ENCODE measurements at regions not wholly inside any gene's neighbourhood (a gene's known extent, or its start where the extent isn't known, plus 50 kb on each side); places are given as distances from the start of the nearest gene placed in this dataset.

- Mint-ChIP-seq H3K4me3 (no peak overlapping the region), H3K27ac (no peak overlapping the region), H3K9me3 (no peaks in the 10 kb centered on the region), H3K36me3 (no peaks in the 10 kb centered on the region), H3K27me3 (peaks cover 3 to 16% of the 10 kb centered on the region in 2 donors), H3K4me1 (ENCODE audit: low read depth in 2 of 2) (no peaks in the 10 kb centered on the region)
- no peak for DNase-seq (ENCODE audit: low spot score)
- ATAC-seq = no peak
Observed at GRCh38 chr3:127409421-127410136, 121.7 kb upstream of the PRR20G start.

- H3K9me3 Mint-ChIP-seq = no peaks in the 10 kb centered on the region
- DNase-seq (ENCODE audit: low spot score) (peak; percentile 44), ATAC-seq (no peak)
Observed at GRCh38 chr3:127408684-127409420, 121.0 kb upstream of the PRR20G start.

DNA sequence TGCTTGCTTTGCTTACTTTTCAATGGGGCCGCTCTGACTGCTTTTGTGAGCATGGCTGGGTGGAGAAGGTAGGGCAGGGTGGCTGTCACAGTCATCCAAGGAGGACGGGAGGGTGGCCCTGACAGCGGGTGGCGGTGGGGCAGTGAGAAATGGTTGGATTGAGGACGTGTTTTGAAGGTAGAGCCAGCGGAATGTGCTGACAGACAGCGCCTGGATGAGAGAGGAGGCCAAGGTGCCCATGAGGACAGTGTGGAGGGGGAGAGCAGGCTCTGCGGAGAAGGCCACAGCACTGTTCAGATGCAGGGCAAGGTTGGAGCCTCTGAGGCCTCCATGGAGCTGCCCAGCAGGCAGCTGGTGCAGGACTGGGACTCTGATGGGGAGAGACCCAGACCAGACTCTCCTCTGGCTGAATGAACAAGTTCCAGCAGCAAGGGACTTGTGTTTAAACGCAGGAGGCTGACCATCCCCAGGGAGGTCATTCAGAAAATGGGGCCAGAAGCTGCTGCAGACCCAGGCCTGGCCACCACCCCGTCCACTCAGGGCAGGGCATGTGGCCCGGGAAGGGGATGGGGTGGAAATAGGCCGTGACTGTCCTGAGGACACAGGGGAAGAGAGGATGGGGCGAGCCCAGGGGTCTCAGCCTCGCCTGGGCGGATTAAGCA lies 120.3 kb upstream of the PRR20G start:
- Mint-ChIP-seq H3K36me3 (no peaks in the 10 kb centered on the region), H3K27ac (no peak overlapping the region), H3K27me3 (peaks cover 0 to 7% of the 10 kb centered on the region in 2 donors), H3K9me3 (no peaks in the 10 kb centered on the region), H3K4me3 (no peak overlapping the region), H3K4me1 (ENCODE audit: low read depth in 2 of 2) (no peaks in the 10 kb centered on the region)
- ATAC-seq (no peak), DNase-seq (ENCODE audit: low spot score) (no peak)

More at GRCh38 chr3:127408684-127409420, 121.0 kb upstream of the PRR20G start:
- no peak overlapping the region for H3K27ac Mint-ChIP-seq
- no peaks in the 10 kb centered on the region for H3K4me1 Mint-ChIP-seq (ENCODE audit: low read depth in 2 of 2)
- peaks cover 0 to 12% of the 10 kb centered on the region in 2 donors for H3K27me3 Mint-ChIP-seq
- H3K36me3 Mint-ChIP-seq = no peaks in the 10 kb centered on the region
- H3K4me3 Mint-ChIP-seq = no peak overlapping the region

DNA sequence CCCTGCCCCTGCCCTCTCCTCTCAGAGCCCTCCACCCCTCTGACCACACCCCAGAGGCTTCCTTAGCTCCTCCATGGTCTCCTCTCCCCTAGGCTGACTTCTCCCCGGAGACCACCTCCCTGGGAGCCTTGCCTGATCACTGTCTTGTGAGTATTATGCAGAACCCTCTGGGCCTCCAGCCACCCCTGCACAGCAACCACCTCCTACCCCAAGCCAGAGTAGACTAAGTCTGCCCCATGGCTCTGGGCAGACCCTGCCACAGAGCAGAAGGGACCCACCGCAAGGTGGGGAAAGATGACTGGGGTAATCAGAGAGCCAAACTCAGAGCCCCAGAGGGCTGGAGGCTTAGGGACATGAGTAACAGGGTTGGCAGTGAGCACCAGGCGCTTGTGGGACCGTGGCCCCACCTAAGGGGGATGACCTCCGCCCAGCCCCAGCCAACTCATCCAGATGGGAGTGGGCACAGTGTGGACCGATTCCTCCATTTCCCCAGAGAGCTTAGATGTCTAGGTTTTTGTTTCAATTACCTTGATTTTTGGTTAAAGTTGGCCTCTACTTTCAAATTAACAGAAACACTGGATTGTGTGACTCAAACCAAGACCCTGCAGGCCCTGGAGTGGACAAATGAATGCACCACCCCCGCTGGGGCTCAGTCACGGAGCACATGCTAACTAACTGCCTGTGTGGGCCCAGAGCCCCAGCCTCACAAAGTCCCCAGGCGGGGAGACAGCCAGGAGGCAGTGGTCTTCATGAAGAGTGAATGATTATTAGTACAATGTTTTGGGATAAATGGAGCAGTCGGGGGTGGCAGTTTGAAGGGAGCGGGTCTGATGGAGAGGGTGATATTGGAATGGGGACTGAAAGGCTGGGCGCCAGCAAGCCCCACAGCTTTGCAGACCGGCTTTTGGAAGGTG lies 119.4 kb upstream of the PRR20G start:
- H3K4me1 Mint-ChIP-seq (ENCODE audit: low read depth in 2 of 2) = no peaks in the 10 kb centered on the region
- H3K9me3 Mint-ChIP-seq = no peaks in the 10 kb centered on the region
- no peak overlapping the region for H3K27ac Mint-ChIP-seq
- DNase-seq (ENCODE audit: low spot score) (no peak), ATAC-seq (no peak)
- no peaks in the 10 kb centered on the region for H3K36me3 Mint-ChIP-seq
- peaks cover 0 to 4% of the 10 kb centered on the region in 2 donors for H3K27me3 Mint-ChIP-seq
- H3K4me3 Mint-ChIP-seq = no peak overlapping the region

DNA sequence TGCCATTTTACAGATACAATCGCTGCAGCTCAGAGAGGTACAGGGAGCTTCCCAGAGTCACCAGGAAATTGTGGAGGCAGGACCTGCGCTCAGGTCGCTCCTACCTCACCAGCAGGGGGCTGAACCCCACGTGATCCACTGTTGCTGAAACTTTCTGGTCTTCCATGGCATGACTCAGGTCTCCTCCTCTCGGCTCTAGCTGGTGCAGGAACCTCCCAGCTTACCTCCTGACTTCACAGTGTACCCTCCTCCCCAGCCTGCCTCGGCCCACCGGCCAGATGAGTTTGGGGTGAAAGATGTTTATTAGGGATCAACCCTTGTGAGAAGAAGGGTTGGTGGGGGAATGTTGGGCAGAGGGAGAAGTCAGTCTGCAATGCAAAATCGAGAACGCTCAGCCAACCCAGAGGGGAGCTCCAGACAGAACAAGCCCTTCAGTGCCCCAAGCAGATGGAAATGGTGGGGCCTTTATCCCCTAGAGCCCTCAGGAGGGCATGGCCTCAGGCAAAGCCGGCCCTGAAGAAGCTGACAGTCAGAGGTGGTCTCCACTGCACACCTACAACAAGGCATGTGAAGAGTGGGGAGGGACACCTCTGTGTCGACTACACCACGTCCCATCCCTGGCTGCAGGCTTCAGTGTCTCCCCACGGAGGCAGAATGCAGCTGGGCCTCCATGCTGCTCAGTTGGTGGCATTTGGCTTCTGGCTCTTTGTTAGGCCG lies 118.6 kb upstream of the PRR20G start:
- Mint-ChIP-seq H3K4me1 (ENCODE audit: low read depth in 2 of 2) (no peaks in the 10 kb centered on the region), H3K36me3 (no peaks in the 10 kb centered on the region), H3K27me3 (peaks cover 0 to 7% of the 10 kb centered on the region in 2 donors), H3K9me3 (no peaks in the 10 kb centered on the region), H3K4me3 (no peak overlapping the region), H3K27ac (no peak overlapping the region)
- ATAC-seq (no peak), DNase-seq (ENCODE audit: low spot score) (no peak)

DNA sequence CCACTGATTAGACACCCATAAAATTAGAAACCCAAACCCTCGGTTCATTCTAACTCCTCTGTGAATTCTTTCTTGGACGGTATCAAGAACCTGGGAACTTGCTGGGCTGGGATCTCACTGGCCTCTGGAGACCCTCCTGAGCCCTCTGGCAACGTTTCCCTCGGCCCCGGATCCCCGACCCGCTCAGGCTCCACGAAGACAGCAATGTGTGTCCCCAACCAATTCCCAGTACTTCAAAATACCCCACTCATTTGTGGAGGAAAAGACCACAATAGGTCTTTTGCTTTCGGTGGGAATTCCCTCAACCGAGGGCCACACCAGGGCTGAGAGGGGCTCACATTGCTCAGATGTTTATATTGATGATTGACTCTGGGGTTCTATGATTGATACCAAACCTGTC lies 117.9 kb upstream of the PRR20G start:
- no peaks in the 10 kb centered on the region for H3K36me3 Mint-ChIP-seq

DNA sequence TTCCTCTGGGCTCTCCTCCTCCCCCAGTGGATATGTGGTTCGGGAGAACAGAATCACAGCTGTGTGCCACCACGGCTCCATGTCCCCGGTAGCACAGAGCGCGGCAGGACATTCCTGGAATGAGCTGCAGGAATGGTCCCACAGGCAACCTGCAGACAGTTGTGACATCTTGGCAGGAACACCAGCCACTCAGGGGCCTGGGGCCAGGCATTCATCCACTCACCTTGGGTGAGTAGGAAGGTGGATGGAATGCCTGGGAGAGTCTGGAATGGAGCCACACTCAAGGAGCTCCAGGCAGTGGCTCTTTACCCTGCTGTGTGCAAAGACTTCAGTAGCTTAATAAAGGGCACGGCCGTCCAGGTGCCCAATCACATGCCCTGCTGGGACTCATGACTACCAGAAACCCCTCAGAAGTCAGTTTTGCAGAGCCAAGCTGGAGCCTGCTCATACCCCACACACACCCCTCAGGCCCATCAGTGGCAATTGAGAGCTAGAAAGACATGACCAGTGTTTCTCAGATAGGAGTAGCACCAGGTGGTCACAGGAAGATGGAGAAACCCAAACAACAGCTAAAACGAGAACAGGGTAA lies 117.3 kb upstream of the PRR20G start:
- no peak for ATAC-seq

More for the DNA sequence above, 117.9 kb upstream of the PRR20G start:
- ATAC-seq (no peak), DNase-seq (ENCODE audit: low spot score) (no peak)
- Mint-ChIP-seq H3K9me3 (no peaks in the 10 kb centered on the region), H3K4me1 (ENCODE audit: low read depth in 2 of 2) (no peaks in the 10 kb centered on the region), H3K27ac (no peak overlapping the region), H3K4me3 (no peak overlapping the region), H3K27me3 (peaks cover under 1 to 8% of the 10 kb centered on the region in 2 donors)

DNA sequence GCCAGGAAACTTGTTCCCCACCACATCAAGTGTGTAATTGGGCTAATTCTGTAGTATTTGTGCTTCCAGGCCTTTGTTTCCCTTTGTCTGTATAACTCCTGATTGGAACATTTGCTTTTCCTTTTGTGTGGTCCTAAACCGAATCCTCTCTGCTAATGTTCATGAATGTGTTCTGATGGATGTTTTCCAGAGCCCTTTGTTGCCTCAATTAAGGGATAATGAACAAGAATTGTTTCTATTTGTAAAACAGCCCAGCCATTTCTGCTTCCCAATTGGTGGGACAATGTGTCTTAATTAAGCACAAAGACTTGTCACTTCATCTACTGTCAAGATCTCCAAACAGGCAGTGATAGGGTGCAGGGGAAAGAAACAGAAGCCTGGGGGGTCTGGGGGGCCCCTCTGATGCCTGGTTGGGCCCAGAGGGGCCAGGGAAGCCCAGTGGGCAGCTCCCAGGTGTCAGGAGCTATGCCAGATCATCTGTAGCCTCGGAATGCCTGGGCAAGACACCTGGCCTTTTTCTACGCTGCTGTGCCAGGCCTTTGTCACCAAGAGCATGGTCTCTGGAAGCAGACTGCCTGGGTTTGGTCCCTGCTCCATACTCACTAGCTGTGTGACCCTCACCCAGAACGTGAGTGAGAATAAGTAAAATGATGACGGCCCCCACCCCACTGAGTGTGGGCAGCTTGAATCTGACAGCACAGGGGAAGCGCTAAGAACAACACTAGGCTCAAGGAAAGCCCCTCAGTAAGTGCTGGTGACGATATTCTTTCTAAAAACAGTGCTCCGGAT lies 116.6 kb upstream of the PRR20G start:
- DNase-seq (ENCODE audit: low spot score) (no peak), ATAC-seq (no peak)
- H3K36me3 Mint-ChIP-seq = no peaks in the 10 kb centered on the region
- peaks cover 8 to 11% of the 10 kb centered on the region in 2 donors for H3K27me3 Mint-ChIP-seq
- no peaks in the 10 kb centered on the region for H3K4me1 Mint-ChIP-seq (ENCODE audit: low read depth in 2 of 2)
- H3K27ac Mint-ChIP-seq = no peak overlapping the region
- H3K4me3 Mint-ChIP-seq = no peak overlapping the region
- no peaks in the 10 kb centered on the region for H3K9me3 Mint-ChIP-seq

More for the DNA sequence above, 117.3 kb upstream of the PRR20G start:
- Mint-ChIP-seq H3K4me1 (ENCODE audit: low read depth in 2 of 2) (no peaks in the 10 kb centered on the region), H3K27ac (no peak overlapping the region), H3K4me3 (no peak overlapping the region), H3K9me3 (no peaks in the 10 kb centered on the region), H3K27me3 (peaks cover 7 to 11% of the 10 kb centered on the region in 2 donors), H3K36me3 (no peaks in the 10 kb centered on the region)
- DNase-seq (ENCODE audit: low spot score) = no peak

GRCh38 chr3:127403795-127404194 lies 115.9 kb upstream of the PRR20G start:
- H3K27ac Mint-ChIP-seq = no peak overlapping the region
- peaks cover 8 to 11% of the 10 kb centered on the region in 2 donors for H3K27me3 Mint-ChIP-seq
- no peaks in the 10 kb centered on the region for H3K36me3 Mint-ChIP-seq
- no peak overlapping the region for H3K4me3 Mint-ChIP-seq
- no peaks in the 10 kb centered on the region for H3K9me3 Mint-ChIP-seq
- ATAC-seq (no peak), DNase-seq (ENCODE audit: low spot score) (no peak)
- no peaks in the 10 kb centered on the region for H3K4me1 Mint-ChIP-seq (ENCODE audit: low read depth in 2 of 2)

- Mint-ChIP-seq H3K27ac (no peak overlapping the region), H3K27me3 (peaks cover 19 to 27% of the 10 kb centered on the region in 2 donors), H3K4me3 (no peak overlapping the region), H3K9me3 (no peaks in the 10 kb centered on the region), H3K4me1 (ENCODE audit: low read depth in 2 of 2) (no peaks in the 10 kb centered on the region), H3K36me3 (no peaks in the 10 kb centered on the region)
- ATAC-seq (no peak), DNase-seq (ENCODE audit: low spot score) (no peak)
Observed at GRCh38 chr3:127399154-127399553, 111.3 kb upstream of the PRR20G start.

DNA sequence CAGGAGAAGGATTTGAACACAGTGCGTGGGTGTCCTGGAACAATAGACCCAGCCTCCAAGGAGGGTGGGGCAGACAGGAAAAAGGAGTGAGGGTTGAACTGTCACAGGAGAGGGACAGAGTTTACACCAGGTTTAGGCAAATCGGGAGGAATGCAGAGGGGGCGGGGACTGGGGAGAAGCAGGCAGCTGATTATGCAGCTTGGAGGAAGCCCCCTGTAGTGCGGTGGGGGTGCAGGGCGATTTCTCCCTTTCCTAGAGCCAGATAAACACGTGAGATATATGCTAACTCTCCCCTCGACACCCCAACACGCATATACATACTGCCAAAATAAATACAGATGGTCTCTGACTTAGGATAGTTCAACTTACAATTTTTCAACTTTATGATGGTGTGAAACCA lies 108.6 kb upstream of the PRR20G start:
- Mint-ChIP-seq H3K4me3 (no peak overlapping the region), H3K27me3 (peaks cover 24 to 27% of the 10 kb centered on the region in 2 donors), H3K9me3 (no peaks in the 10 kb centered on the region), H3K4me1 (ENCODE audit: low read depth in 2 of 2) (no peaks in the 10 kb centered on the region), H3K27ac (no peak overlapping the region), H3K36me3 (no peaks in the 10 kb centered on the region)
- ATAC-seq (no peak), DNase-seq (ENCODE audit: low spot score) (no peak)

All from natural killer cell treated with Interleukin-12 subunit alpha and Interleukin-12 subunit beta and Interleukin-15 and Interleukin-18, amount 100 ng/mL, for 72 hours (primary cell).